ENCODE measurements at regions not wholly inside any gene's neighbourhood (a gene's known extent, or its start where the extent isn't known, plus 50 kb on each side); places are given as distances from the start of the nearest gene placed in this dataset.

- DNase-seq: no peak
- TF ChIP-seq POLR2A (IDR thresholded peaks at IDR 0.05; ENCODE audit: low read length) (no peak), GATA1 (IDR thresholded peaks at IDR 0.05; ENCODE audit: low read depth, low read length) (no peak)
Measured at GRCh38 chr4:178068136-178068535, 625.9 kb upstream of the AGA start.

GRCh38 chr4:178070163-178070562, 627.9 kb upstream of the AGA start:
- TF ChIP-seq POLR2A (IDR thresholded peaks at IDR 0.05; ENCODE audit: low read length) (no peak), GATA1 (IDR thresholded peaks at IDR 0.05; ENCODE audit: low read depth, low read length) (no peak)
- DNase-seq: no peak

GRCh38 chr4:178080312-178080711, 638.1 kb upstream of the AGA start:
- DNase-seq: no peak

GRCh38 chr4:178081176-178081575, 638.9 kb upstream of the AGA start:
- no peak for TF ChIP-seq POLR2A (IDR thresholded peaks at IDR 0.05; ENCODE audit: low read length)
- TF ChIP-seq GATA1 (IDR thresholded peaks at IDR 0.05; ENCODE audit: low read depth, low read length): no peak
- DNase-seq: no peak

More at GRCh38 chr4:178080312-178080711, 638.1 kb upstream of the AGA start:
- TF ChIP-seq POLR2A (IDR thresholded peaks at IDR 0.05; ENCODE audit: low read length) (no peak), GATA1 (IDR thresholded peaks at IDR 0.05; ENCODE audit: low read depth, low read length) (no peak)

GRCh38 chr4:178081896-178082295, 639.7 kb upstream of the AGA start:
- TF ChIP-seq GATA1 (IDR thresholded peaks at IDR 0.05; ENCODE audit: low read depth, low read length): no peak
- DNase-seq: no peak

- DNase-seq: no peak
- no peak for TF ChIP-seq POLR2A (IDR thresholded peaks at IDR 0.05; ENCODE audit: low read length)
- no peak for TF ChIP-seq GATA1 (IDR thresholded peaks at IDR 0.05; ENCODE audit: low read depth, low read length)
Measured at GRCh38 chr4:178082906-178083305, 640.7 kb upstream of the AGA start.

DNA sequence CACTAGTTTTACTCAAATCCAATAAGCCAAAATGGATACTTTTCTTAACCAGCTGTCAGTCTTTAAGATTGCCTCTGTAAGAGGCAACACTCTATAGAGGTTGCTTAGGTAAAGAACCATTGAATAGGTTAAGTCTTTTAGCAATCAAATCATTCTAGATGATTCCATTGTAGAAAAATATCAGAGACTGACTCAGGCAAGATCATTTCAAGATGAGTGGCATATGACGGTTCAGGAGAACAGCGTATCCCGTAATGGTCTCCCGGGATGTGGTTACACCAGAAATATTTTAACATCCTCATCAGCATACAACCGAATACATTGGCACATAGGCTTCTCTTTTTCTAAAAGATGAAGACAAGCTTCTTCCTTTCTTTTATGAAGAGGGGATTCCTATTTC, 641.7 kb upstream of the AGA start:
- DNase-seq: no peak
- TF ChIP-seq POLR2A (IDR thresholded peaks at IDR 0.05; ENCODE audit: low read length) (no peak), GATA1 (IDR thresholded peaks at IDR 0.05; ENCODE audit: low read depth, low read length) (no peak)

DNA sequence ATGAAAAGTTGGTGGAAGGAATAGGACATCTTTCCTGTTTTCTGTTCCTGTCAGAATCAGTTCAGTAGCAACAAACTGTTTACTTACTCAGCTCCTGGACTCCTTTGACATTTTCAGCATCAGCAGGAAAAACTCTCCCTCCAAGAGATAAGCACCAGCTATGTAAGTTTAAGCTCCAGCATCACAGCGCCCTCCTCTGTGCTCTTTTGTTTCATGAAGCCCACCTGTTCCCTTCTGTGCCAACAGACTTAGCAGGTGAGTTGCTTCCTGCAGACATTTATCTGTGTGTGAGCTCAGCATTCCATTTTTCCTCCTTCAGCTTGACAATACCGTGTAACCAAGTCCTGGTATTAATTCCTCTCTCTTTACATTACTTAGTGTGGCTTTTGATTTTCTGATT, 644.1 kb upstream of the AGA start:
- DNase-seq: no peak
- TF ChIP-seq GATA1 (IDR thresholded peaks at IDR 0.05; ENCODE audit: low read depth, low read length) (no peak), POLR2A (IDR thresholded peaks at IDR 0.05; ENCODE audit: low read length) (no peak)

- DNase-seq: no peak
- TF ChIP-seq GATA1 (IDR thresholded peaks at IDR 0.05; ENCODE audit: low read depth, low read length) (no peak), POLR2A (IDR thresholded peaks at IDR 0.05; ENCODE audit: low read length) (no peak)
Measured at GRCh38 chr4:178090640-178091411, 648.6 kb upstream of the AGA start.

DNA sequence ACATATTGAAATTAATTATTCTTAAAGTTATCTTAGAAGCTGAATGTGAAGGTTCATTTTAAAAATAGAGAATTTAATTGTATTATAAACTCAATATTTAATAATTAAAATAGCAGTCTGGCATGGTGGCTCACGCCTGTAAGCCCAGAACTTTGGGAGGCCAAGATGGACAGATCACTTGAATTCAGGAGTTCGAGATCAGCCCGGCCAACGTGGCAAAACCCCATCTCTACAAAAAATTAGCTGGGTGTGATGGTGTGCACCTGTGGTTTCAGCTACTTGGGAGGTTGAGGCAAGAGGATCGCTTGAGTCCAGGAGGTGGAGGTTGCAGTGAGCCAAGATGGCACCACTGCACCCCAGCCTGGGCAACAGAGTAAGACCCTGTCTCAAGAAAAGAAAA, 659.9 kb upstream of the AGA start:
- TF ChIP-seq POLR2A (IDR thresholded peaks at IDR 0.05; ENCODE audit: low read length) (no peak), GATA1 (IDR thresholded peaks at IDR 0.05; ENCODE audit: low read depth, low read length) (no peak)
- no peak for DNase-seq

DNA sequence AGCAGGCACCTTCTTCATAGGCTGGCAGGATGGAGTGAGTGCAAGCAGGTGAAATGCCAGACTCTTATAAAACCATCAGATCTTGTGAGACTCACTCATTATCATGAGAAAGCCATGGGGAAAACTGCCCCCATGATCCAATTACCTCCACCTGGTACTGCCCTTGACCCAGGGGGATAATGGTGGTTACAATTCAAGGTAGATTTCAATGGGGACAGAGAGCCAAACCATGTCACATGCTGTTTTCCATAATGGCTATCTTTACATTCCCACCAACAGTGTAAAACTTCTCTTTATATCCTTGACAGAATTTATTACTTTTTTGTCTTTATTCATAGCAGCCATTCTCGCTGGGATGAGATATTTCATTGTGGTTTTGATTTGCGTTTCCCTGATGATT, 663.0 kb upstream of the AGA start:
- TF ChIP-seq GATA1 (IDR thresholded peaks at IDR 0.05; ENCODE audit: low read depth, low read length) (no peak), POLR2A (IDR thresholded peaks at IDR 0.05; ENCODE audit: low read length) (no peak)
- DNase-seq: no peak

- DNase-seq: no peak
- no peak for TF ChIP-seq POLR2A (IDR thresholded peaks at IDR 0.05; ENCODE audit: low read length)
- TF ChIP-seq GATA1 (IDR thresholded peaks at IDR 0.05; ENCODE audit: low read depth, low read length): no peak
Measured at GRCh38 chr4:178136736-178137345, 694.6 kb upstream of the AGA start.

DNA sequence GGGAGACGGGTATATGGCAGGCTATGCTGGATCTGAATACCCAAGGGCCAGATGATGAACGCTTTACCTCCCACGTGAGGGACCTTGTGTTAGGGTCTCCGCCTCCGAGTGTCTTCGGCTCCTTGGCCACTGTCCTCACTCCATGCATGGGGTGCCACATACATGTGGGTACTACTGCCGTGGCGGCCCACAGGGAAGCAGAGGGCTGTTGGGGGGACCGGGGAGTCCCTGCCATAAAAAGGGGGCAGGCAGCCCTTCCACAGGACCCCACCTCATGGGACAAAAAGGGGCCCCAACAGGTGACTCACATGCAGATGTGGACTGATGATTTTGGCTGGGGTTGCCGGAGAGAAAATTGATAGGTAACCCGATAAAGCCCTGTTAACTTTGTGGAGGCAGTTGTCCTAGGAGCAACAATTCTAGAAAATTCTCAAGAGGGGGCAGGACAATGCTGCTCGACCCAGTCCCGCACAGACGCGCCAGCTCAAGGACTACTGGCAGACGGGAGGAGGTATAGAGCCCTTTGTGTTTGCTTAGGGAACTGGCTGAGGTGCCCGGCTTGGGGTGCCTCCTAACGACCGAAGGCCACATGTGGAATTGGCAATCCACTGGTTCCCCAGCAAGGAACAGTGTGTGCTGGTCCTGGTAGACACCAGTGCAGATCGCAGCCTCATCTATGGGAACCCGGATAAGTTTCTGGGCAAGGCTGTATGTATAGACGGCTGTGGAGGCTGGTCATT, 695.7 kb upstream of the AGA start:
- no peak for DNase-seq
- TF ChIP-seq POLR2A (IDR thresholded peaks at IDR 0.05; ENCODE audit: low read length): no peak
- TF ChIP-seq GATA1 (IDR thresholded peaks at IDR 0.05; ENCODE audit: low read depth, low read length): no peak

DNA sequence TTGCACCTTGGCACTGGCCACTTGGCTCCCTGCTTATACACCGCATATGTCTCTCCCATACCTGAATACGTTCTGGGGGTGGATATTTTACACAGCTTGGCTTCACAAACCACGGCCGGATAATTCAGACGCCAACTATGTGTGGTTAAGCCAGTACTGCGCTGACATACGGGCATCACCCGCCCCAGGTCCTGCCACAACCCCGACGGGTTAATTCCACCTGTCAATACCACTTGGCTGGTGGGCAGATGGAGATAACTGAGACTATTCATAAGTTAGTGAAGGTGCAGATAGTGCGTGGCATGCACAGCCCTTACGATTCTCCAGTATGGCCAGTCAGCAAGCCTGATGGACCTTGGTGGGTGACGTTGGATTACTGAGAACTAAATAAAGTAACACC, 696.3 kb upstream of the AGA start:
- no peak for TF ChIP-seq POLR2A (IDR thresholded peaks at IDR 0.05; ENCODE audit: low read length)

More for the DNA sequence above, 696.3 kb upstream of the AGA start:
- DNase-seq: no peak

Data from erythroblast (primary cell).